K562 (cell line): ENCODE measurements at regions not wholly inside any gene's neighbourhood (a gene's known extent, or its start where the extent isn't known, plus 50 kb on each side); places are given as distances from the start of the nearest gene placed in this dataset.
A peak's percentile ranks its signal among the peaks of the same experiment; 100 is the strongest.

Source experiments
- ATAC-seq: fragments of 200-7000 bp; cut with Tn5 transposase; 3 replicates; pipeline ENCODE4 v1.9.1; 2020; ENCODE audit warnings: moderate library complexity
- BruUV-seq: library from RNA; stranded (reverse); fragments of 400-500 nt; replicated peaks from 2 replicates; lab custom pipeline; 2021; lab: Mats Ljungman, UMichigan
- CTCF ChIA-PET: fragments of 300-600 bp; formaldehyde crosslinking; extraction: SDS; loops from one replicate; lab custom pipeline; 2021; ENCODE audit warnings: low intra/inter-chr PET ratio; lab: Yijun Ruan, JAX
- POLR2A ChIA-PET: fragments of 300-600, 350-650 bp; sonication (Branson Sonifier 250); formaldehyde crosslinking; extraction: SDS; loops from one replicate; lab custom pipeline; 2021; ENCODE audit warnings: antibody characterized with exemption, inconsistent platforms; lab: Yijun Ruan, JAX
- DNase-seq, 4 experiments: peaks; one replicate each; pipeline versions ENCODE4 v3.0.0 to v3.0.0-alpha.2; 2011 to 2018; ENCODE audit warnings: low spot score in 3 of 4, mixed read lengths in 3 of 4; ENCODE audit errors: extremely low read depth in 1 of 4
- FAIRE-seq: peaks from 2 replicates; lab custom pipeline; 2011; peaks lifted over from hg19 to GRCh38; lab: Jason Lieb, UNC
- H2AFZ ChIP-seq: 2 replicates; pipeline ENCODE4 v1.6.0; 2011; ENCODE audit warnings: low read depth, low read length, control low read depth, inconsistent platforms
- H3K27ac ChIP-seq: fragments of 200-600 bp; 3 replicates; pipeline ENCODE4 v1.8.0; 2011; ENCODE audit warnings: low read depth, mild to moderate bottlenecking, control low read depth, inconsistent platforms, low read length, moderate library complexity, mixed read lengths; ENCODE audit errors: extremely low read depth
- H3K27me3 ChIP-seq, 2 experiments: fragments of 300-600 bp in 1 of 2; 2 replicates in 1 of 2; 3 replicates in 1 of 2; pipeline versions ENCODE4 v1.6.0 to v1.8.0; 2011; ENCODE audit warnings: inconsistent platforms in 2 of 2, low read length in 2 of 2, mild to moderate bottlenecking in 1 of 2, mixed read lengths in 1 of 2, moderate library complexity in 1 of 2; ENCODE audit not compliant: control insufficient read depth in 2 of 2, insufficient read depth in 2 of 2
- H3K36me3 ChIP-seq: fragments of 300-600 bp; 3 replicates; pipeline ENCODE4 v1.8.0; 2011; ENCODE audit warnings: mild to moderate bottlenecking, low read length, inconsistent platforms; ENCODE audit not compliant: control insufficient read depth, insufficient read depth
- H3K4me1 ChIP-seq, 2 experiments: fragments of 200-600 bp in 1 of 2; replicated peaks in 1 of 2; 2 replicates in 1 of 2; 3 replicates in 1 of 2; pipeline versions ENCODE4 v1.5.1 to v1.8.0; 2011; ENCODE audit warnings: inconsistent platforms in 2 of 2, low read length in 2 of 2, mild to moderate bottlenecking in 1 of 2, mixed read lengths in 1 of 2, moderate library complexity in 1 of 2; ENCODE audit not compliant: control insufficient read depth in 2 of 2, insufficient read depth in 2 of 2
- H3K4me2 ChIP-seq: 2 replicates; pipeline ENCODE4 v1.6.1; 2011; ENCODE audit warnings: low read length, control low read depth, inconsistent platforms, mixed read lengths; ENCODE audit not compliant: insufficient read depth
- H3K4me3 ChIP-seq: fragments of 200-600 bp; sonication (generic), shearing (Covaris generic); 2 replicates; pipeline ENCODE4 v1.5.1; 2016; ENCODE audit warnings: control low read depth, inconsistent platforms
- H3K79me2 ChIP-seq: fragments of 200-600 bp; 3 replicates; pipeline ENCODE4 v1.8.0; 2011; ENCODE audit warnings: low read length, inconsistent platforms; ENCODE audit not compliant: control insufficient read depth, insufficient read depth
- H3K9ac ChIP-seq, 2 experiments: 2 replicates each; pipeline versions ENCODE4 v1.6.0 to v1.6.1; 2011; ENCODE audit warnings: low read depth in 2 of 2, low read length in 2 of 2, control low read depth in 1 of 2, inconsistent platforms in 1 of 2, mild to moderate bottlenecking in 1 of 2, mixed read lengths in 1 of 2; ENCODE audit not compliant: insufficient read depth in 1 of 2
- H3K9me1 ChIP-seq: one replicate; pipeline ENCODE4 v1.6.0; 2011; ENCODE audit warnings: inconsistent platforms, mild to moderate bottlenecking, low read length, moderate library complexity; ENCODE audit not compliant: control insufficient read depth, insufficient read depth
- H3K9me3 ChIP-seq: replicated peaks from 2 replicates; pipeline ENCODE4 v1.5.1; 2011; ENCODE audit warnings: low read depth, low read length, inconsistent platforms; ENCODE audit not compliant: control insufficient read depth, insufficient read depth
- H4K20me1 ChIP-seq: replicated peaks from 2 replicates; pipeline ENCODE4 v1.6.1; 2011; ENCODE audit warnings: low read length, inconsistent platforms, mixed read lengths; ENCODE audit not compliant: control insufficient read depth, insufficient read depth
- ARID1B ChIP-seq: fragments of 450-650 bp; IDR thresholded peaks from 2 replicates; pipeline ENCODE4 v1.6.1; 2016; ENCODE audit warnings: antibody characterized with exemption, mild to moderate bottlenecking, inconsistent platforms
- CBX3 ChIP-seq, 2 experiments: IDR thresholded peaks; 1 replicate in 1 of 2; 2 replicates in 1 of 2; pipeline ENCODE4 v1.6.1; 2012; ENCODE audit warnings: inconsistent platforms in 2 of 2, low read length in 2 of 2, borderline replicate concordance in 1 of 2, control low read depth in 1 of 2
- CHCHD3 ChIP-seq: fragments of 250-450 bp; sonication (Bioruptor Pico); IDR thresholded peaks from 2 replicates; pipeline ENCODE4 v2.1.2; 2022; ENCODE audit warnings: mild to moderate bottlenecking
- E2F5 ChIP-seq: sonication (generic); formaldehyde crosslinking; IDR thresholded peaks from 2 replicates; pipeline ENCODE4 v1.8.0; 2022; ENCODE audit warnings: mild to moderate bottlenecking, missing genetic modification reagents
- EHMT2 ChIP-seq: fragments of 450-650 bp; IDR thresholded peaks from 2 replicates; pipeline ENCODE4 v1.6.1; 2018; ENCODE audit warnings: antibody characterized with exemption
- ELF2 ChIP-seq: fragments of 250-450 bp; sonication (Bioruptor Pico); IDR thresholded peaks from 2 replicates; pipeline ENCODE4 v1.5.0; 2021; ENCODE audit warnings: mild to moderate bottlenecking
- FOS ChIP-seq: IDR thresholded peaks from 3 replicates; pipeline ENCODE4 v1.6.1; 2011; ENCODE audit not compliant: insufficient read length; ENCODE audit errors: extremely low read depth
- MIER1 ChIP-seq: fragments of 450-650 bp; IDR thresholded peaks from 2 replicates; pipeline ENCODE4 v1.6.1; 2016; ENCODE audit warnings: antibody characterized with exemption, mild to moderate bottlenecking, low read depth
- NEUROD1 ChIP-seq: fragments of 150-350 bp; IDR thresholded peaks from 2 replicates; pipeline ENCODE4 v1.6.1; 2014; ENCODE audit warnings: borderline replicate concordance, low read length, low read depth; ENCODE audit not compliant: partially characterized antibody
- SIN3B ChIP-seq: fragments of 450-650 bp; IDR thresholded peaks from 2 replicates; pipeline ENCODE4 v1.6.1; 2017; ENCODE audit warnings: low read depth, mild to moderate bottlenecking, moderate library complexity
- ZNF76 ChIP-seq: fragments of 250-450 bp; sonication (Bioruptor Pico); IDR thresholded peaks from 2 replicates; pipeline ENCODE4 v1.4.0; 2020; ENCODE audit warnings: mild to moderate bottlenecking, moderate library complexity, borderline replicate concordance
- ZNF764 ChIP-seq: fragments of 250-450 bp; sonication (Bioruptor Pico); IDR thresholded peaks from 2 replicates; pipeline ENCODE4 v1.4.0; 2020; ENCODE audit warnings: low read depth, mild to moderate bottlenecking, moderate library complexity
- ZSCAN29 ChIP-seq: fragments of 450-650 bp; IDR thresholded peaks from 2 replicates; pipeline ENCODE4 v1.6.1; 2017
- WGBS: fragments of 100-300 bp; shearing (Covaris generic); methylation state at CpG from one replicate; pipeline ENCODE4 v1.1.6; 2016; ENCODE audit warnings: low coverage, mixed read lengths; ENCODE audit not compliant: insufficient coverage; ENCODE audit errors: missing lambda C conversion rate; 5-methylcytosine and 5-hydroxymethylcytosine counted together
- in situ Hi-C: fragments of 300-500 bp; cut with MboI; formaldehyde crosslinking; loops from 4 replicates; pipeline ENCODE4 v1.15.0; 2018; ENCODE audit warnings: inconsistent platforms, mixed read lengths
- intact Hi-C: fragments of 100-400 bp; cut with micrococcal nuclease; formaldehyde crosslinking; loops from 2 replicates; pipeline ENCODE4 v1.14.2; 2022
- TF ChIP-seq, protein P1 (sequence below): sonication (generic); formaldehyde crosslinking; IDR thresholded peaks from 2 replicates; pipeline ENCODE4 v1.8.1; 2023; ENCODE audit warnings: mild to moderate bottlenecking, missing genetic modification reagents
- TF ChIP-seq, protein P2 (sequence below): IDR thresholded peaks from 2 replicates; pipeline ENCODE4 v1.6.1; 2014; ENCODE audit warnings: antibody characterized with exemption

DNA sequence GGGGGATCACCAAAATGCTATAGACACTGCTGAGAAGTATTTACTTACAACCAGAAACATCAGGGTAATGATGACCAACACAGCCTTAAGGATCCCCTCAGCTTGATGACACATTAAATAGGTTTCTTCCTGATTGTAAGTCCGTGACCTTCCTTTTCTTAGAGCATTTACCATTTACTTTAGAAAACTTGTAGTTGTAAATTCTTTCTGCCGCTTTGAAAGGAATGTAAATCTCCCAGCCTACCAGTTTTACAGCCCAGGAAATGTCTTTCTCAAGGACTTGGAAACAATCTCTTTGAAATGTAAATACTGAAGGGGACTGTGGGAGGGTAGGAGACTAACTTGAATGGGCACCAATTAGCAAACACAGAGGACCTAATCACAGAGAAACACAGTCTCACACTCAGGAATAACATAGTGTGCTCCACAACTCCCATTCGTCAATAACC, 278.6 kb downstream of the DSC3 start:
- no peak overlapping the region for H3K27ac ChIP-seq
- DNase-seq (no peak), FAIRE-seq (no peak), ATAC-seq (no peak)
- no peak overlapping the region for H3K9ac ChIP-seq
- ChIA-PET POLR2A (no interaction called here), CTCF (no interaction called here)
- no peaks in the 10 kb centered on the region for H3K4me1 ChIP-seq
- no TSS peak for BruUV-seq
- H3K4me3 ChIP-seq = no peak overlapping the region
- H4K20me1 ChIP-seq = no peaks in the 10 kb centered on the region
- no peaks in the 10 kb centered on the region for H3K36me3 ChIP-seq
- no peaks in the 10 kb centered on the region for H3K9me3 ChIP-seq
- H3K79me2 ChIP-seq = no peaks in the 10 kb centered on the region
- in situ Hi-C loops = no loop called here
- H3K9me1 ChIP-seq = no peaks in the 10 kb centered on the region
- H2AFZ ChIP-seq = no peak overlapping the region
- intact Hi-C loops = no loop called here
- WGBS = 13% methylated on average over 3 of the region's 3 CpGs
- no peak overlapping the region for H3K4me2 ChIP-seq
- TF ChIP-seq, protein P1, sequence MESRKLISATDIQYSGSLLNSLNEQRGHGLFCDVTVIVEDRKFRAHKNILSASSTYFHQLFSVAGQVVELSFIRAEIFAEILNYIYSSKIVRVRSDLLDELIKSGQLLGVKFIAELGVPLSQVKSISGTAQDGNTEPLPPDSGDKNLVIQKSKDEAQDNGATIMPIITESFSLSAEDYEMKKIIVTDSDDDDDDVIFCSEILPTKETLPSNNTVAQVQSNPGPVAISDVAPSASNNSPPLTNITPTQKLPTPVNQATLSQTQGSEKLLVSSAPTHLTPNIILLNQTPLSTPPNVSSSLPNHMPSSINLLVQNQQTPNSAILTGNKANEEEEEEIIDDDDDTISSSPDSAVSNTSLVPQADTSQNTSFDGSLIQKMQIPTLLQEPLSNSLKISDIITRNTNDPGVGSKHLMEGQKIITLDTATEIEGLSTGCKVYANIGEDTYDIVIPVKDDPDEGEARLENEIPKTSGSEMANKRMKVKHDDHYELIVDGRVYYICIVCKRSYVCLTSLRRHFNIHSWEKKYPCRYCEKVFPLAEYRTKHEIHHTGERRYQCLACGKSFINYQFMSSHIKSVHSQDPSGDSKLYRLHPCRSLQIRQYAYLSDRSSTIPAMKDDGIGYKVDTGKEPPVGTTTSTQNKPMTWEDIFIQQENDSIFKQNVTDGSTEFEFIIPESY = no peak
- no peak for TF ChIP-seq ELF2
- no peak for TF ChIP-seq CBX3 (IDR thresholded peaks at IDR 0.05; ENCODE audit: borderline replicate concordance in 1 of 2, low read length in 2 of 2)
- no peak for TF ChIP-seq ZNF764
- TF ChIP-seq ZSCAN29 = no peak
- TF ChIP-seq CHCHD3 (CRISPR knock-in tag) = no peak
- no peaks in the 10 kb centered on the region for H3K27me3 ChIP-seq

DNA sequence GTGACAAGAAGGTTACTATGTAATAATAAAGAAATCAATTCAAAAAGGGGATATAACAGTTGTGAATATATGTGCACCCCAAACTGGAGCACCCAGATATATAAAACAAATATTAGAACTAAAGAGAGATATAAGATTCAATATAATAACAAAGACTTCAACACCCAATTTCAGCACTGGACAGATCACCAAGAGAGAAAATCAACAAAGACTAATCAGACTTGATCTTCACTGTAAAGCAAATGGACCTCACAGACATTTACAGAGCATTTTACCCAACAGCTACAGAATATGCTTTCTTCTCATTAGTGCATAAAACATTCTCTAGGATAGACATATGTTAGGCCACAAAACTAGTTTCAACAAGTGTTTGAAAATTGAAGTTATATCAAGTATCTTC, 287.7 kb downstream of the DSC3 start:
- no peaks in the 10 kb centered on the region for H3K9me1 ChIP-seq
- CTCF ChIA-PET = no interaction called here
- intact Hi-C loops = no loop called here
- H3K4me1 ChIP-seq = no peaks in the 10 kb centered on the region
- BruUV-seq = no TSS peak
- FAIRE-seq = no peak
- H3K27ac ChIP-seq = no peak overlapping the region
- no peaks in the 10 kb centered on the region for H3K27me3 ChIP-seq
- H3K4me2 ChIP-seq = no peak overlapping the region
- no peak overlapping the region for H2AFZ ChIP-seq
- H3K9ac ChIP-seq = no peak overlapping the region
- H3K36me3 ChIP-seq = no peaks in the 10 kb centered on the region
- in situ Hi-C loops = no loop called here
- POLR2A ChIA-PET = no interaction called here
- no peak overlapping the region for H3K4me3 ChIP-seq
- DNase-seq = no peak
- H4K20me1 ChIP-seq = no peaks in the 10 kb centered on the region
- no peaks in the 10 kb centered on the region for H3K9me3 ChIP-seq
- no peak for ATAC-seq
- H3K79me2 ChIP-seq = no peaks in the 10 kb centered on the region
- TF ChIP-seq NEUROD1 (no peak), FOS (no peak), ZSCAN29 (no peak), MIER1 (peak; percentile 84), E2F5 (CRISPR knock-in tag) (no peak), EHMT2 (peak; percentile 93), ZNF76 (no peak), SIN3B (no peak), ARID1B (no peak)
- TF ChIP-seq, protein P2, sequence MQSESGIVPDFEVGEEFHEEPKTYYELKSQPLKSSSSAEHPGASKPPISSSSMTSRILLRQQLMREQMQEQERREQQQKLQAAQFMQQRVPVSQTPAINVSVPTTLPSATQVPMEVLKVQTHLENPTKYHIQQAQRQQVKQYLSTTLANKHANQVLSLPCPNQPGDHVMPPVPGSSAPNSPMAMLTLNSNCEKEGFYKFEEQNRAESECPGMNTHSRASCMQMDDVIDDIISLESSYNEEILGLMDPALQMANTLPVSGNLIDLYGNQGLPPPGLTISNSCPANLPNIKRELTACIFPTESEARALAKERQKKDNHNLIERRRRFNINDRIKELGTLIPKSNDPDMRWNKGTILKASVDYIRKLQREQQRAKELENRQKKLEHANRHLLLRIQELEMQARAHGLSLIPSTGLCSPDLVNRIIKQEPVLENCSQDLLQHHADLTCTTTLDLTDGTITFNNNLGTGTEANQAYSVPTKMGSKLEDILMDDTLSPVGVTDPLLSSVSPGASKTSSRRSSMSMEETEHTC = no peak
